Right forelimb (tissue), 1 donor: ENCODE measurements at regions not wholly inside any gene's neighbourhood (a gene's known extent, or its start where the extent isn't known, plus 50 kb on each side); places are given as distances from the start of the nearest gene placed in this dataset.
"Not testable (repeated sequence)": the region's sequence is repeated elsewhere in the genome, so short reads cannot be mapped to it uniquely, and the experiment has no call there.

ENCODE experiments used
- DNase-seq: peaks from one replicate; pipeline ENCODE4 v3.0.0-alpha.2; 2018

- DNase-seq = no peak
These were observed 191.4 kb downstream of the PTPRU start for GRCh38 chr1:29427614-29428279.

- no peak for DNase-seq
These were observed 190.5 kb downstream of the PTPRU start for GRCh38 chr1:29426701-29427279.

DNA sequence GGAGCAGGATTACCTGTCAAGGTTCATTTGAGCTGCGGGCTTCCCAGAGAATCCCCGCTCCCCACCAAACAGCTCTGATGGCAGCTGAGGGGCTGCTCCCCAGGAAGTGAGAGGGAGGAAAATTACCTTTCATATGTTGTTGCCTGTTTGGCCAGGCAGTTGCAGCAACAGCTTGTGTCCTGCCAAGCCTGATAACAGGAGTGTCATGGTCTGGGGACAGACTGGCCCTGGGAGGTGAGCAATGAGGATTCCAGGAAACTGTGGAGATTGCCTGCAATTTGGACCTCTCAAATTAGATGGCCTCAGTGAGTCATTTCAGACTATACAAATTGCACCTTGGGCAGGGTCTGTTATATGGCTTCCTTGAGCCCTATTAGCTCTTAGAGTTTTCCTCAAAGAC, 189.3 kb downstream of the PTPRU start:
- DNase-seq = no peak

GRCh38 chr1:29424266-29424665, 187.9 kb downstream of the PTPRU start:
- no peak for DNase-seq

DNA sequence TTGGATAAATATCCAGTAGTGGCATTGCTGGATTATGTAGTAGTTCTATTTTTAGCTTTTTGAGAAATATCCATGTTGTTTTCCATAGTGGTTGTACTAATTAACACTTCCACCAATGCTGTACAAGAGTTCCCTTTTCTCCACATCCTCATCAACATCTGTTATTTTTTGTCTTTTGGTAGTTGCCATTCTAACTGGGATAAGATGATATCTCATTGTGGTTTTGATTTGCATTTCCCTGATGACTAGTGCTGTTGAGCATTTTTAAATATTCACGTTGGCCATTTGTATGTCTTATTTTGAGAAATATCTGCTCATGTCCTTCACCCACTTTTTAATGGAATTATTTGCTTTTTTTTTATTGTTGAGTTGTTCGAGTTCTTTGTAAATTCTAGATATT, 183.9 kb downstream of the PTPRU start:
- no peak for DNase-seq

- DNase-seq = no peak
These were observed 181.6 kb downstream of the PTPRU start for GRCh38 chr1:29417971-29418370.

DNA sequence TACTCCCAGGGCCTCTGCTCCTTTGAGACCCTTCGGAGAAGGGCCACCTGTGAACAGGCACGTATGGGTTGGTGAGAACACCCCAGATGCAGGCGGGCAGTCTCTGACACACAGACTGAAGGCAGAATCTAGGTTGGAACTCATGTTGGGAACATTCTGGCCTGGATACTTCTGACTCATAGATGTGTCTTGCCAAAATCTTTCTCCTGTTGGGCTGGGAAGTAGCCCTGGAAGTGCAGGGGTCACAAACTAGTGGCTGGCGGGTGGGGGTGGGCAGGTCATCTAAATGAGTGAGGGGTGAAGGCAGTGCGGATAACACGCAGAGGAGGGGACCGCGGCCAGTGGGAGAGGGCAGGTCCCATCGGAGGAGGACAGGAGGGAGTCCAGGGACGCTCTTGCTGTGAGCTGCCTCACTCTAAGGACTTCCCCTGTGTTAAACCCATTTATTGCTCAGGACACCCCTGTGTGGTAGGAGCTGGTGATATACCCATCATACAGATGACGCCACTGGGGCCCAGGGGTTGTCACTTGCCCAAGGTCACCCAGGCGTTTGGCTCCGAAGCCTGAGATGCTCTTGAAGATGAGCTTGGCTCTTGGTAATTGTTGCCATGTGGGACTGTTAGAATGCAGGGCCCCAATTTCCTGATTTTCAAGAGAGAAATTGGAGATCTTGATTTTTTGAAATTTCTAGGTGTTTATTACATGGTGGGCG, 181.0 kb downstream of the PTPRU start:
- DNase-seq = no peak

DNA sequence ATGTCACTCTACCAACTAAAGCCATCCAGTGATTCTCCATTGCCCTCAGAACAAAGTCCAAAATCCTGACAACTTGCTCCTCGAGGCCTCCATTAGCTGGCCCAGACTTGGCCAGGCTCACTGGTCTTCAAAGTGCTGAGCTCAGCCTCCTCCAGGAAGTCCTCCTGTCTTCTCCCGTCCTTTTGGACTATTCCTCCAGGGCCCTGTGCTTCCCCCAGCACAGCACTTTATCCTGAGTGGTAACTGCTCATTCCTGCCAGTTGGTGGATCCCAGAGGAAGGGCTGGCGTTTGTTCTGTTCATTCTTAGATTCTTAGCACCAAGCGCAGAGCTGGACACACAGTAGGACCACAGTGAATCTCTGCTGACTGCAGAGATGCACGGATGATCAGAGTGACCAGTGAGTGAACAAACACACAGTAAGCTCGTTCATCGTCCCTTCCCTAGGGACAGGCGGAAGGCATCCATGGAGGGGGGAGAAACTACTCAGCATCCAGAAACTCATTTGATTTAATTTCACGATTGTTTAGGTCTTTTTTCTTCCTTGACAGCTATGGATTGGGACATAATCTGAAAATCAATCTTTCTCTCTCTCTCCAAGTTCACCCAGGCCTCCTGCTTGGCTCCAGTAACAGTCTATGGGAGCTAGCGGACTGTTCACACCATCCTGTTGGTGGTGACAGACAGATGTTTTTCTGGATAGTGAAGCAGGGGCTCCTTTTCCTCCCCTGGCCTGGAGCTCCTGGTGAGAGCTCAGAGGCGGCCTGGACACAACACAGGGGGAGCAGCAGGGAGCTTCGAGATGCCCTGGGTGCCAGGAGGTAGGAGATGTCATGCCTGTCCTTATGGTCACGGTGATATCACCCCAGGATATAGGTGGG, 180.2 kb downstream of the PTPRU start:
- DNase-seq = no peak

DNA sequence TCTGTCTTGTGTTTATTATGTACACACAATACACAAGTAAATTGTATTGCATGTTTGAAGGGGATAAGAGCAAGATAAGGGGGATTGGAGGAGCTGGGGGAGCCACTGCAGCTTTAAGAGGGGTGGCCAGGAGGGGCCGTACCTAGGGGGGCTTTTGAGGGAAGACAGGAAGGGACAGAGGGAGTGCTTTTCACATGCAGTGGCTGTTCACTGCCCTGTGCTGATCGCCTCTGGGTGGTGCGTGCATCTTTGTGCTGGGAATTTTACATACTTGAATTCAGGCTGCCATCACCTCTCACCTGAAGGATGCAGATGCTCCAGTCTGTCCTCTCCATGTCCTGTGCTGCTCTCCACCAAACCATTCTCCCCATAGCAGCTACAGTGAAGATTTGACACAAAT, 179.5 kb downstream of the PTPRU start:
- no peak for DNase-seq

DNA sequence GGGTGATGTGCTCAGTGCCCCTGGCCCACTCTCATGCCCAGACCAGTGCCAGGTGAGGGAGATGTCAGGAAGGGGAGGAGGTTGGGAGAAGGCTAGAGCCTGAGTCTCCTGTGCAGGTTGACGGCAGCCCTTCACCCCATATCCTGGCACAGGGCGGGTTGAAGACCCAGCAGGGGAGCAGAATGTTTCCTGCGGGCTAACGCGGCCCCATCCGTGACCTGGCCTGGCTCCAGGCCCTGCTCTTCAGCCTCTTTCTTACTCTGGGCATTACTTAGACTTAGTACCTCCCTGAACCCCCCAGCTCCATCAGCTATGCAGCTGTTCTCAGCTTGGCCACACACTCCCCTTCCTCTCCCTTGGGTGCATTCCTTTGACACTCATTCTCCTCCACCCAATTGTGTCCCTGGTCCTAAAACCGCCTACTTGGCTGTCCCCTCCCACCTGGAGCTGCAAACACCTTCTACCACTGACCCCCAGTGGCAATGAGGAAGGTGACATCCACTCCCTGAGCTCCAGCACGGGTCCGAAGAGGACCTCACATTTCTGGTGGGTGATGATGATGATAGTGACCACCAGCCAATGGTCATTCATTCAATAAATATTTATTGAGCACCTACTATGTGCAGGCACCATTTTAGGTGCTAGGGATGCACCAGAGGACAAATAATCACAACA, 179.0 kb downstream of the PTPRU start:
- no peak for DNase-seq

DNA sequence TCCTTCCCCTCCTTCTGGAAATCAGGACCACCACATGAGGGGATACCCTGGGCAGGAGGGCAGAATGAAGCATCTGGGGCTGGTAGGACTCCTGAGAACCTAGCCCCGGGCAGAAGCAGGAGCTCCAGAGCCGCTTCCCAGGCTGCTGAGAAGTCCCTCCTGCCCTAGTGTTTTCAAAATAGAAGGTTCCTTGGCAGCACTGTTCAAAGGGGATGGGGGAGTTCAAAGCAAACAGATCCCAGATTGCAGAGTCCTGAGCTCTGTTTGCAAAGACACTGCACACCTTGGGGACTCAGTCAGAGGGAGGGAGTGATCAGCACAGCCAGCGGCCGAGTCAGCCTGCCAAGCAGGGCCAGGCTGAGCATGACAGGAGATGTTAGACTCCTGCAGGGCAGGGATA, 177.8 kb downstream of the PTPRU start:
- no peak for DNase-seq

- no peak for DNase-seq
These were observed 177.3 kb downstream of the PTPRU start for GRCh38 chr1:29413661-29414060.

DNA sequence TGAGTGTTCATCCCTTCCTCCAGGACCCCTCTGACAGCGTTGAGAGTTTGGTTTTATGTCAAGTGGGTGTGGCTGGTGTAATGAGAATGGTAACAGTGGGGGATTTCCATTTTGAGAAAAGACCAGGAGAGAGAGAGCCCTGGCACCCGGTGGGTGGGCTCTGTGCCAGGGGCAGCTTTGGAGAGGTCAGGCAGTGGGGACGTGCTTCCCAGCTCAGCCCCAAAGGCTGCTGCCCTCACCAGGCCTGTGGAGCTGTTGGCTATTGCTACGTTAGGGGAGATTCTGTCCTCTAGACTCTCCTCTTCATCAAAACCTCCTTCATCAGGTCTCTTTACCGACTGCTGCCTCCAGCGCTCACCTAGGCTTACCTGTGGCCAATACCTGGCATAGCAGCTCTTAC, 176.3 kb downstream of the PTPRU start:
- no peak for DNase-seq

GRCh38 chr1:29410476-29410875, 174.2 kb downstream of the PTPRU start:
- DNase-seq = no peak

GRCh38 chr1:29409616-29410015, 173.3 kb downstream of the PTPRU start:
- no peak for DNase-seq

DNA sequence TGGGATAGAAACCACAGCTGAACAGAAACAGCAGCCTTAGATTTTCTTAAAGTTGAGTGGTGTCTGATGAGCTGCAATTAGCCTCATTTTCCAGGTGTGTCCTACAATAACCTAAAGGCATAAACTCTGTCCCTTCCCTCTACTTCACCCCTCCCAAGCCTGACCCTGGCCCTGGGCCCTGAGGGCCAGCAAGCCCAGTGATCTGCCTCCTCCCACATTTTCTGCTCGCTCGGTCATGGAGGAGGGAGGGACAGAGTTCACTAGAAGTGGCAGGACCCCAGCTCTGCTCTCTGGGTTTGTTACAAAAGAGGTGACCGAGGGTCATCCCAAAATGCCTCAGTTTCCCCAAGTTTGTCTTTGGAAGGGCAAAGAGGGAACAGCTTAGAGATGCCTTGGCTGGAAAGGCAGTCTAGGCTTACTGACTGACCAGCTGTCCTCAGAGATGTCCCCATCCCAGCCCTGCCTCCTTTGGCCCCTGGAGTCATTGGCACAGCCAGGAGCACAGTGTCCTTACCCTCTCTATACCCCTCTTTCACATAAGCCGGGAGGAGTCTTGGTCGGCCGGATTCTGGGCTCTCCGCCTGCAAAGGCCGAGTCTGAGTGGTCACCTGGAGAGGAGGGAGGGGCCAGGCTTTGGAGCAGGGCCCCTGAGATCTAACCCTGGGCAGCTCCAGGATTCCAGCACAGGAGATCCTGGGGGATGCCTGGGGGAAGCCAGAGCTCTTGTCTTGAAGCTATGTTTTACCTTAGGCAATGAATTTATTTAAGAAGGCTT, 172.7 kb downstream of the PTPRU start:
- no peak for DNase-seq

- no peak for DNase-seq
These were observed 170.5 kb downstream of the PTPRU start for GRCh38 chr1:29406814-29407213.

DNA sequence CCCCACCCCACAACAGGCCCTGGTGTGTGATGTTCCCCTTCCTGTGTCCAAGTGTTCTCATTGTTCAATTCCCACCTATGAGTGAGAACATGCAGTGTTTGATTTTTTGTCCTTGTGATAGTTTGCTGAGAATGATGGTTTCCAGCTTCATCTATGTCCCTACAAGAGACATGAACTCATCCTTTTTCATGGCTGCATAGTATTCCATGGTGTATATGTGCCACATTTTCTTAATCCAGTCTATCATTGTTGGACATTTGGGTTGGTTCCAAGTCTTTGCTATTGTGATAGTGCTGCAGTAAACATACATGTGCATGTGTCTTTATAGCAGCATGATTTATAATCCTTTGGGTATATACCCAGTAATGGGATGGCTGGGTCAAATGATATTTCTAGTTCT, 163.9 kb downstream of the PTPRU start:
- not testable (repeated sequence) for DNase-seq

DNA sequence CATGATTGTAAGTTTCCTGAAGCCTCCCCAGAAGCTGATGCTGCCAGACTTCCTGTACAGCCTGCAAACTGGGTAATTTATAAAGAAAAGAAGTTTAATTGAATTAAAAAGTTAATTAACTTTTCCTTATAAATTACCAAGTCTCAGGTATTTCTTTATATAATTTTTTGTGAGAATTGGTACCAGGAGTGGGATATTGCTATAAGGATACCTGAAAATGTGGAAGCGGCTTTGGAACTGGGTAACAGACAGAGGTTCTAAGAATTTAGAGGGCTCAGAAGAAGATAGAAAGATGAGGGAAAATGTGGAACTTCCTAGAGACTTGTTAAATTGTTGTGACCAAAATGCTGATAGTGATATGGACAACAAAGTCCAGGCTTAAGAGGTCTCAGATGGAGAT, 163.1 kb downstream of the PTPRU start:
- DNase-seq = no peak

DNA sequence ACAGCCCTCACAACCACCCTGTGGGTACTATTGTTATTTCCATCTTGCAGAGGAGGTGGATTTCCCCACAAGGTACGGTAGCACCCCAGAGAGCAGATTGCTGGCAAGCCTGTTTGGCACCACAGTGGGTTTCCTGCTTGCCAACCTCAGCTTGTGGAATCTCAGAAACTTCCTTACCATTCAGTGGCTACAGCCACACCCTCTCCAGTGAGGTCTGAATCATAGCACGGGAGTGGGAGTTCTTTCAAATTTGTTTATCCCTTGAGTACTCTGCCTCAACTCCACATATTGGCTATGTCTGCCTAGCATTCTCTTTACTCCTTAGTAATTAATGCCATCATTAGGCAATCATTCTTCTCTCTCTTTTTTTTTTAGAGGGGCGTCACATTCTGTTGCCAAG, 162.1 kb downstream of the PTPRU start:
- no peak for DNase-seq

- DNase-seq = no peak
These were observed 161.7 kb downstream of the PTPRU start for GRCh38 chr1:29397981-29398380.

DNA sequence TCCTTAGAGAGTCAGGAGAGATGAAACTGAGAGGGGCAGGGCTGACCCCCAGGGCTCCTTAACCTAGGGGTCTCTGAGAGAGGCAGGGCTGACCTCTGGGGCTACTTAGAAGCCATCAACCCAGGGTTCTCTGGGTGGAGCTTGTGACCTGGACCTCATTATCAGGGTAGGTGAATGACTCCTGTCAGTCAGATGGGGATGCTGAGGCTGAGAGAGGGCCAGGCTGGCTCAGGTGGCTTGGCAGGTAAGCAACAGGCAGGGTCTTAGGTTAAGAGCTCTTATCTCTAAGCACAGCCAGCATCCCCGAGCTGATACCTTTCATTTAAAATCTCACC, 160.9 kb downstream of the PTPRU start:
- no peak for DNase-seq
